ENCODE measurements at regions not wholly inside any gene's neighbourhood (a gene's known extent, or its start where the extent isn't known, plus 50 kb on each side); places are given as distances from the start of the nearest gene placed in this dataset.
"Not testable (repeated sequence)": the region's sequence is repeated elsewhere in the genome, so short reads cannot be mapped to it uniquely, and the experiment has no call there.

GRCh38 chr13:18597940-18598339, 583.7 kb downstream of the TUBA3C start:
- TF ChIP-seq CTCF, POLR2AphosphoS5, POLR2A, EP300 (IDR thresholded peaks at IDR 0.05): not testable (repeated sequence)
